KOPT-K1 (cell line): ENCODE measurements at regions not wholly inside any gene's neighbourhood (a gene's known extent, or its start where the extent isn't known, plus 50 kb on each side); places are given as distances from the start of the nearest gene placed in this dataset.

Experiments
- H3K27ac ChIP-seq: fragments of 200-600 bp; sonication (generic); 2 replicates; pipeline ENCODE4 v1.5.1; 2016; ENCODE audit warnings: antibody characterized with exemption, mild to moderate bottlenecking, low read depth, low read length; ENCODE audit not compliant: poor library complexity, severe bottlenecking
- H3K36me3 ChIP-seq: fragments of 200-600 bp; sonication (generic); 2 replicates; pipeline ENCODE4 v1.5.1; 2017; ENCODE audit warnings: antibody characterized with exemption, mild to moderate bottlenecking, low read length, moderate library complexity; ENCODE audit not compliant: insufficient read depth
- H3K9me3 ChIP-seq: fragments of 200-600 bp; sonication (generic); 2 replicates; pipeline ENCODE4 v1.5.1; 2017; ENCODE audit warnings: antibody characterized with exemption, low read length, mild to moderate bottlenecking; ENCODE audit not compliant: insufficient read depth, poor library complexity, severe bottlenecking

GRCh38 chr9:108512426-108513173 lies 343.2 kb downstream of the ACTL7B start:
- H3K27ac ChIP-seq = no peak overlapping the region
- H3K9me3 ChIP-seq = no peaks in the 10 kb centered on the region
- H3K36me3 ChIP-seq = no peaks in the 10 kb centered on the region

GRCh38 chr9:108511307-108511706 lies 344.5 kb downstream of the ACTL7B start:
- no peaks in the 10 kb centered on the region for H3K36me3 ChIP-seq
- no peak overlapping the region for H3K27ac ChIP-seq

GRCh38 chr9:108496846-108497245 lies 358.9 kb downstream of the ACTL7B start:
- no peaks in the 10 kb centered on the region for H3K36me3 ChIP-seq
- no peaks in the 10 kb centered on the region for H3K9me3 ChIP-seq
- no peak overlapping the region for H3K27ac ChIP-seq

More at GRCh38 chr9:108511307-108511706, 344.5 kb downstream of the ACTL7B start:
- no peaks in the 10 kb centered on the region for H3K9me3 ChIP-seq

- Histone ChIP-seq H3K36me3 (no peaks in the 10 kb centered on the region), H3K9me3 (no peaks in the 10 kb centered on the region), H3K27ac (no peak overlapping the region)
Measured at GRCh38 chr9:108489567-108489966, 366.2 kb downstream of the ACTL7B start.

GRCh38 chr9:108486831-108487230 lies 369.0 kb downstream of the ACTL7B start:
- Histone ChIP-seq H3K36me3 (no peaks in the 10 kb centered on the region), H3K9me3 (no peaks in the 10 kb centered on the region), H3K27ac (no peak overlapping the region)

- no peak overlapping the region for H3K27ac ChIP-seq
- H3K9me3 ChIP-seq = no peaks in the 10 kb centered on the region
- no peaks in the 10 kb centered on the region for H3K36me3 ChIP-seq
Measured at GRCh38 chr9:108484468-108484867, 371.3 kb downstream of the ACTL7B start.

GRCh38 chr9:108483676-108484075 lies 372.1 kb downstream of the ACTL7B start:
- Histone ChIP-seq H3K36me3 (no peaks in the 10 kb centered on the region), H3K9me3 (no peaks in the 10 kb centered on the region), H3K27ac (no peak overlapping the region)

GRCh38 chr9:108479989-108480652 lies 375.7 kb downstream of the ACTL7B start:
- H3K36me3 ChIP-seq = no peaks in the 10 kb centered on the region
- H3K9me3 ChIP-seq = no peaks in the 10 kb centered on the region
- H3K27ac ChIP-seq = no peak overlapping the region

GRCh38 chr9:108478431-108479332 lies 377.1 kb downstream of the ACTL7B start:
- Histone ChIP-seq H3K9me3 (no peaks in the 10 kb centered on the region), H3K36me3 (no peaks in the 10 kb centered on the region), H3K27ac (no peak overlapping the region)

- no peaks in the 10 kb centered on the region for H3K36me3 ChIP-seq
- no peaks in the 10 kb centered on the region for H3K9me3 ChIP-seq
- H3K27ac ChIP-seq = no peak overlapping the region
Measured at GRCh38 chr9:108477529-108478006, 378.2 kb downstream of the ACTL7B start.

GRCh38 chr9:108476574-108476973 lies 379.2 kb downstream of the ACTL7B start:
- Histone ChIP-seq H3K9me3 (no peaks in the 10 kb centered on the region), H3K27ac (no peak overlapping the region), H3K36me3 (no peaks in the 10 kb centered on the region)

- Histone ChIP-seq H3K36me3 (no peaks in the 10 kb centered on the region), H3K9me3 (no peaks in the 10 kb centered on the region), H3K27ac (no peak overlapping the region)
Measured at GRCh38 chr9:108475813-108476212, 380.0 kb downstream of the ACTL7B start.

GRCh38 chr9:108474356-108474755 lies 381.4 kb downstream of the ACTL7B start:
- H3K36me3 ChIP-seq = no peaks in the 10 kb centered on the region
- H3K9me3 ChIP-seq = no peaks in the 10 kb centered on the region
- H3K27ac ChIP-seq = no peak overlapping the region

- no peaks in the 10 kb centered on the region for H3K9me3 ChIP-seq
- no peaks in the 10 kb centered on the region for H3K36me3 ChIP-seq
- no peak overlapping the region for H3K27ac ChIP-seq
Measured at GRCh38 chr9:108473209-108474112, 382.3 kb downstream of the ACTL7B start.
